ENCODE measurements at regions not wholly inside any gene's neighbourhood (a gene's known extent, or its start where the extent isn't known, plus 50 kb on each side); places are given as distances from the start of the nearest gene placed in this dataset.

GRCh38 chr6:164195942-164196281, 781.4 kb downstream of the QKI start:
- TF ChIP-seq CTCF (IDR thresholded peaks at IDR 0.05; ENCODE audit: low read depth, low read length, poor library complexity, severe bottlenecking) (no peak), EZH2phosphoT487 (IDR thresholded peaks at IDR 0.05; ENCODE audit: borderline replicate concordance, low read length) (no peak)
